HepG2 (cell line): ENCODE measurements at regions not wholly inside any gene's neighbourhood (a gene's known extent, or its start where the extent isn't known, plus 50 kb on each side); places are given as distances from the start of the nearest gene placed in this dataset.

ENCODE experiments used
- ATAC-seq: fragments of 200-7000 bp; cut with Tn5 transposase; 3 replicates; pipeline ENCODE4 v1.9.1; 2020; ENCODE audit warnings: mild to moderate bottlenecking, moderate library complexity
- BruUV-seq: library from RNA; stranded (reverse); fragments of 400-500 nt; replicated peaks from 2 replicates; lab custom pipeline; 2021; lab: Mats Ljungman, UMichigan
- CTCF ChIA-PET: fragments of 300-600 bp; formaldehyde crosslinking; extraction: SDS; loops from one replicate; lab custom pipeline; 2021; ENCODE audit warnings: low total read pairs, inconsistent platforms, low intra/inter-chr PET ratio; lab: Yijun Ruan, JAX
- POLR2A ChIA-PET: fragments of 350-600 bp; sonication (Branson Sonifier 250); formaldehyde crosslinking; loops from one replicate; lab custom pipeline; 2020; ENCODE audit warnings: antibody characterized with exemption, inconsistent platforms; lab: Yijun Ruan, JAX
- DNase-seq: peaks from one replicate; pipeline ENCODE4 v3.0.0-alpha.2; 2015; ENCODE audit warnings: low spot score
- FAIRE-seq: peaks from 3 replicates; lab custom pipeline; 2011; peaks lifted over from hg19 to GRCh38; lab: Jason Lieb, UNC
- H2AFZ ChIP-seq: one replicate; pipeline ENCODE4 v1.6.1; 2011; ENCODE audit warnings: low read length, inconsistent platforms
- H3K27ac ChIP-seq: fragments of 300-600 bp; 3 replicates; pipeline ENCODE4 v1.8.0; 2011; ENCODE audit warnings: mixed run types, mild to moderate bottlenecking, mixed read lengths, low read length, inconsistent platforms; ENCODE audit not compliant: insufficient read depth; ENCODE audit errors: extremely low read length
- H3K27me3 ChIP-seq, 2 experiments: fragments of 200-600 bp in 1 of 2; 2 replicates in 1 of 2; 3 replicates in 1 of 2; pipeline versions ENCODE4 v1.6.0 to v1.8.0; 2011; ENCODE audit warnings: low read length in 2 of 2, mild to moderate bottlenecking in 2 of 2, moderate library complexity in 2 of 2, inconsistent platforms in 1 of 2; ENCODE audit not compliant: insufficient read depth in 2 of 2, control insufficient read depth in 1 of 2
- H3K36me3 ChIP-seq, 2 experiments: fragments of 200-600 bp in 1 of 2; replicated peaks in 1 of 2; 2 replicates in 1 of 2; 3 replicates in 1 of 2; pipeline versions ENCODE4 v1.5.1 to v1.8.0; 2011; ENCODE audit warnings: low read length in 2 of 2, inconsistent platforms in 1 of 2; ENCODE audit not compliant: insufficient read depth in 2 of 2, control insufficient read depth in 1 of 2
- H3K4me1 ChIP-seq: 2 replicates; pipeline ENCODE4 v1.5.1; 2012; ENCODE audit warnings: low read length, inconsistent platforms; ENCODE audit not compliant: insufficient read depth
- H3K4me2 ChIP-seq: 2 replicates; pipeline ENCODE4 v1.6.0; 2011; ENCODE audit warnings: low read depth, low read length, inconsistent platforms
- H3K4me3 ChIP-seq, 3 experiments: fragments of 200-600 bp in 1 of 3; sonication (generic), shearing (Covaris generic) in 1 of 3; replicated peaks in 1 of 3; 2 replicates each; pipeline ENCODE4 v1.5.1; 2011 to 2016; ENCODE audit warnings: low read length in 3 of 3, inconsistent platforms in 2 of 3, low read depth in 2 of 3, mild to moderate bottlenecking in 2 of 3, control low read depth in 1 of 3, mixed read lengths in 1 of 3; ENCODE audit not compliant: insufficient read depth in 1 of 3
- H3K79me2 ChIP-seq: one replicate; pipeline ENCODE4 v1.6.1; 2011; ENCODE audit warnings: low read length, inconsistent platforms; ENCODE audit not compliant: insufficient read depth
- H3K9ac ChIP-seq: 2 replicates; pipeline ENCODE4 v1.6.0; 2011; ENCODE audit warnings: mild to moderate bottlenecking, low read depth, low read length, inconsistent platforms; ENCODE audit not compliant: insufficient read depth
- H3K9me3 ChIP-seq: 2 replicates; pipeline ENCODE4 v1.5.1; 2012; ENCODE audit warnings: mild to moderate bottlenecking, low read length
- H4K20me1 ChIP-seq: 2 replicates; pipeline ENCODE4 v1.6.0; 2011; ENCODE audit warnings: inconsistent platforms, mild to moderate bottlenecking, low read length, moderate library complexity; ENCODE audit not compliant: insufficient read depth
- KDM5B ChIP-seq: sonication (generic); formaldehyde crosslinking; IDR thresholded peaks from 2 replicates; pipeline ENCODE4 v1.4.0; 2020; ENCODE audit warnings: missing genetic modification reagents, mild to moderate bottlenecking, borderline replicate concordance
- NCOR1 ChIP-seq: fragments of 200-600 bp; sonication (generic); IDR thresholded peaks from 2 replicates; pipeline ENCODE4 v1.7.0; 2017; ENCODE audit warnings: antibody characterized with exemption, low read length, borderline replicate concordance
- ZBTB1 ChIP-seq: sonication (generic); formaldehyde crosslinking; IDR thresholded peaks from 2 replicates; pipeline ENCODE4 v1.4.0; 2020; ENCODE audit warnings: missing genetic modification reagents, borderline replicate concordance
- WGBS: methylation state at CpG from one replicate; pipeline ENCODE4 v1.1.6; 2017; ENCODE audit warnings: low lambda C conversion rate; 5-methylcytosine and 5-hydroxymethylcytosine counted together
- in situ Hi-C: cut with HindIII; loops from 2 replicates; pipeline ENCODE4 v1.10.0; 2017; ENCODE audit warnings: low pct_unique_long_range_greater_than_20kb; ENCODE audit not compliant: extremely low pct_ligation_motif_present
- intact Hi-C: fragments of 100-400 bp; cut with micrococcal nuclease; formaldehyde crosslinking; loops from one replicate; pipeline ENCODE4 v1.10.0; 2022; ENCODE audit not compliant: unreplicated experiment
- TF ChIP-seq, protein P1 (sequence below): sonication (generic); formaldehyde crosslinking; IDR thresholded peaks from 2 replicates; pipeline ENCODE4 v1.5.1; 2020; ENCODE audit warnings: missing genetic modification reagents, mild to moderate bottlenecking, borderline replicate concordance
- TF ChIP-seq, protein P2 (sequence below): sonication (generic); formaldehyde crosslinking; IDR thresholded peaks from 2 replicates; pipeline ENCODE4 v1.9.0; 2021; ENCODE audit warnings: missing genetic modification reagents, borderline replicate concordance
- TF ChIP-seq, protein P3 (sequence below): fragments of 450-650 bp; IDR thresholded peaks from 2 replicates; pipeline ENCODE4 v1.6.1; 2017; ENCODE audit warnings: mild to moderate bottlenecking

DNA sequence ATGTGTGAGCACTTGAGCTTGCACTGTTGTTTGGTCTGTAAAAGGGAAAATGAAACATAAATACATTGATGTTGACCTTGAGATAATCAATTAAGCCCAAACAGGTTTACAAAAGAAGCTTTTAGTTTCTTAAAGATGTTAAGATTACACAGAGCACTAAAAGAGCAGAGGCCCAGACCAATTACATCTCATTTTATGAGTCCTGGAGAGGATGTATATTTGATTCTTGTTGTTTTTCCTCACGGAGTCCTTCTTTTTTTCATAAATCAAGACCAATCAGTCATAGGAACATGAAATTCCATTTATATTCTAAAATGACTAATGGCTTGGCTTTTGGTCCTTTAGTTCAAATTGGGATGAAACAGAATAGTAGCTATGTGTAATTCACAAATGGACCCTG, 249.7 kb upstream of the NPY start:
- H3K36me3 ChIP-seq, result no peaks in the 10 kb centered on the region
- 47% methylated on average over 1 of the region's 1 CpG for WGBS
- BruUV-seq, result no TSS peak
- ChIA-PET CTCF (no interaction called here), POLR2A (no interaction called here)
- FAIRE-seq, result no peak
- TF ChIP-seq KDM5B (CRISPR knock-in tag) (no peak), NCOR1 (no peak), ZBTB1 (CRISPR knock-in tag) (no peak)
- TF ChIP-seq, protein P1, sequence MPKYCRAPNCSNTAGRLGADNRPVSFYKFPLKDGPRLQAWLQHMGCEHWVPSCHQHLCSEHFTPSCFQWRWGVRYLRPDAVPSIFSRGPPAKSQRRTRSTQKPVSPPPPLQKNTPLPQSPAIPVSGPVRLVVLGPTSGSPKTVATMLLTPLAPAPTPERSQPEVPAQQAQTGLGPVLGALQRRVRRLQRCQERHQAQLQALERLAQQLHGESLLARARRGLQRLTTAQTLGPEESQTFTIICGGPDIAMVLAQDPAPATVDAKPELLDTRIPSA (CRISPR knock-in tag), result no peak
- TF ChIP-seq, protein P2, sequence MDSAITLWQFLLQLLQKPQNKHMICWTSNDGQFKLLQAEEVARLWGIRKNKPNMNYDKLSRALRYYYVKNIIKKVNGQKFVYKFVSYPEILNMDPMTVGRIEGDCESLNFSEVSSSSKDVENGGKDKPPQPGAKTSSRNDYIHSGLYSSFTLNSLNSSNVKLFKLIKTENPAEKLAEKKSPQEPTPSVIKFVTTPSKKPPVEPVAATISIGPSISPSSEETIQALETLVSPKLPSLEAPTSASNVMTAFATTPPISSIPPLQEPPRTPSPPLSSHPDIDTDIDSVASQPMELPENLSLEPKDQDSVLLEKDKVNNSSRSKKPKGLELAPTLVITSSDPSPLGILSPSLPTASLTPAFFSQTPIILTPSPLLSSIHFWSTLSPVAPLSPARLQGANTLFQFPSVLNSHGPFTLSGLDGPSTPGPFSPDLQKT (CRISPR knock-in tag), result no peak
- TF ChIP-seq, protein P3, sequence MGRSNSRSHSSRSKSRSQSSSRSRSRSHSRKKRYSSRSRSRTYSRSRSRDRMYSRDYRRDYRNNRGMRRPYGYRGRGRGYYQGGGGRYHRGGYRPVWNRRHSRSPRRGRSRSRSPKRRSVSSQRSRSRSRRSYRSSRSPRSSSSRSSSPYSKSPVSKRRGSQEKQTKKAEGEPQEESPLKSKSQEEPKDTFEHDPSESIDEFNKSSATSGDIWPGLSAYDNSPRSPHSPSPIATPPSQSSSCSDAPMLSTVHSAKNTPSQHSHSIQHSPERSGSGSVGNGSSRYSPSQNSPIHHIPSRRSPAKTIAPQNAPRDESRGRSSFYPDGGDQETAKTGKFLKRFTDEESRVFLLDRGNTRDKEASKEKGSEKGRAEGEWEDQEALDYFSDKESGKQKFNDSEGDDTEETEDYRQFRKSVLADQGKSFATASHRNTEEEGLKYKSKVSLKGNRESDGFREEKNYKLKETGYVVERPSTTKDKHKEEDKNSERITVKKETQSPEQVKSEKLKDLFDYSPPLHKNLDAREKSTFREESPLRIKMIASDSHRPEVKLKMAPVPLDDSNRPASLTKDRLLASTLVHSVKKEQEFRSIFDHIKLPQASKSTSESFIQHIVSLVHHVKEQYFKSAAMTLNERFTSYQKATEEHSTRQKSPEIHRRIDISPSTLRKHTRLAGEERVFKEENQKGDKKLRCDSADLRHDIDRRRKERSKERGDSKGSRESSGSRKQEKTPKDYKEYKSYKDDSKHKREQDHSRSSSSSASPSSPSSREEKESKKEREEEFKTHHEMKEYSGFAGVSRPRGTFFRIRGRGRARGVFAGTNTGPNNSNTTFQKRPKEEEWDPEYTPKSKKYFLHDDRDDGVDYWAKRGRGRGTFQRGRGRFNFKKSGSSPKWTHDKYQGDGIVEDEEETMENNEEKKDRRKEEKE, result no peak
- no peaks in the 10 kb centered on the region for H4K20me1 ChIP-seq
- no peak overlapping the region for H2AFZ ChIP-seq
- H3K27me3 ChIP-seq, result no peaks in the 10 kb centered on the region; a peak in 1 of 5 replicates
- no peaks in the 10 kb centered on the region for H3K4me1 ChIP-seq
- intact Hi-C loops, result no loop called here
- no peak overlapping the region for H3K27ac ChIP-seq
- no peak overlapping the region for H3K4me3 ChIP-seq
- DNase-seq, result no peak
- no peak overlapping the region for H3K4me2 ChIP-seq
- H3K79me2 ChIP-seq, result no peaks in the 10 kb centered on the region
- no peak for ATAC-seq
- no peaks in the 10 kb centered on the region for H3K9me3 ChIP-seq
- no peak overlapping the region for H3K9ac ChIP-seq
- in situ Hi-C loops, result no loop called here
